Kidney (tissue), 13 donors: ENCODE measurements at regions not wholly inside any gene's neighbourhood (a gene's known extent, or its start where the extent isn't known, plus 50 kb on each side); places are given as distances from the start of the nearest gene placed in this dataset.

Experiments used
- DNase-seq, 5 donors: peaks; one replicate each; pipeline ENCODE4 v3.0.0-alpha.2; 2013 to 2020
- FAIRE-seq: peaks from 2 replicates; lab custom pipeline; 2012; peaks lifted over from hg19 to GRCh38; lab: Jason Lieb, UNC
- H3K27ac ChIP-seq, 2 donors: one replicate each; pipeline ENCODE4 v1.7.0; 2013; ENCODE audit warnings: low read depth in 2 of 2, low read length in 2 of 2, inconsistent platforms in 1 of 2
- H3K27me3 ChIP-seq: one replicate; pipeline ENCODE4 v1.7.1; 2013; ENCODE audit warnings: low read length, inconsistent platforms; ENCODE audit not compliant: control insufficient read depth, insufficient read depth
- H3K36me3 ChIP-seq, 3 donors: one replicate each; pipeline versions ENCODE4 v1.7.0 to v1.7.1; 2013; ENCODE audit warnings: low read length in 3 of 3, control low read depth in 1 of 3, inconsistent platforms in 1 of 3; ENCODE audit not compliant: insufficient read depth in 3 of 3, control insufficient read depth in 2 of 3
- H3K4me1 ChIP-seq, 3 donors: one replicate each; pipeline versions ENCODE4 v1.7.0 to v1.7.1; 2013; ENCODE audit warnings: low read length in 3 of 3, inconsistent platforms in 1 of 3, low read depth in 1 of 3; ENCODE audit not compliant: control insufficient read depth in 2 of 3, insufficient read depth in 2 of 3
- H3K4me3 ChIP-seq, 3 donors: one replicate each; pipeline versions ENCODE4 v1.7.0 to v1.8.1; 2013; ENCODE audit warnings: low read length in 3 of 3, control low read depth in 1 of 3, inconsistent platforms in 1 of 3
- H3K9ac ChIP-seq, 3 donors: one replicate each; pipeline versions ENCODE4 v1.7.0 to v1.7.1; 2013; ENCODE audit warnings: low read length in 3 of 3, control low read depth in 1 of 3, inconsistent platforms in 1 of 3
- H3K9me3 ChIP-seq, 3 donors: one replicate each; pipeline versions ENCODE4 v1.7.0 to v1.7.1; 2013; ENCODE audit warnings: low read length in 3 of 3, control low read depth in 1 of 3, inconsistent platforms in 1 of 3; ENCODE audit not compliant: control insufficient read depth in 2 of 3, insufficient read depth in 1 of 3
- intact Hi-C: fragments of 100-400 bp; cut with DNase I; formaldehyde crosslinking; loops from one replicate; pipeline ENCODE4 v1.11.1; 2022
- TF ChIP-seq, protein P1 (sequence below): IDR thresholded peaks from 3 replicates; pipeline ENCODE4 v1.5.1; 2012; ENCODE audit warnings: mild to moderate bottlenecking, moderate library complexity, borderline replicate concordance; ENCODE audit not compliant: insufficient read depth; ENCODE audit errors: extremely low read depth
- donor health status: control.
- donor health status: control.
- donor health status: control.
- donor health status: control.
- donor health status: control.
- donor health status: DM: yes; HTN: yes; CAD: no.
- donor health status: Normal renal cell carcinoma (clear cell type).

DNA sequence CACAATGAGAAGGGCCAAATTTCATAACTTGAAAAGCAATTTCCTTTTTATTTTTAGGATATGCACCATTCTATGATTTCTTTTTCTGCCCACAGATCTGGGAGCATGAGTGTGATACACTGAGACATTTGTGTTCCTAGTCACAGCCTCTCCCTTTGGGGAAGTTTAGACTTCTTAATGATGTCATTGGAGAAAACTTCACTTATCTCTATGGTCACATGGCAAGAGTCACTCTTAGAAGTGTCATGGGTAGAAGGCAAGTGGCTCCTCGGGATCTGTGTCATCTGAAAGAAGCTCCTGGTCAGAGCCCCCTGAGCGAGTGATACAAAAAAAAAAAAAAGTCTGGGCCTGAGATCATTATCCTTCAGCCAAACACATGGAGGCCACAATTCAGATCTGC is 62.5 kb upstream of the LGALSL start:
- FAIRE-seq (no peak), DNase-seq (no peak)
- no peak overlapping the region for H3K27ac ChIP-seq
- H3K9ac ChIP-seq = no peak overlapping the region
- H3K27me3 ChIP-seq = no peaks in the 10 kb centered on the region
- no peaks in the 10 kb centered on the region for H3K36me3 ChIP-seq
- TF ChIP-seq, protein P1, sequence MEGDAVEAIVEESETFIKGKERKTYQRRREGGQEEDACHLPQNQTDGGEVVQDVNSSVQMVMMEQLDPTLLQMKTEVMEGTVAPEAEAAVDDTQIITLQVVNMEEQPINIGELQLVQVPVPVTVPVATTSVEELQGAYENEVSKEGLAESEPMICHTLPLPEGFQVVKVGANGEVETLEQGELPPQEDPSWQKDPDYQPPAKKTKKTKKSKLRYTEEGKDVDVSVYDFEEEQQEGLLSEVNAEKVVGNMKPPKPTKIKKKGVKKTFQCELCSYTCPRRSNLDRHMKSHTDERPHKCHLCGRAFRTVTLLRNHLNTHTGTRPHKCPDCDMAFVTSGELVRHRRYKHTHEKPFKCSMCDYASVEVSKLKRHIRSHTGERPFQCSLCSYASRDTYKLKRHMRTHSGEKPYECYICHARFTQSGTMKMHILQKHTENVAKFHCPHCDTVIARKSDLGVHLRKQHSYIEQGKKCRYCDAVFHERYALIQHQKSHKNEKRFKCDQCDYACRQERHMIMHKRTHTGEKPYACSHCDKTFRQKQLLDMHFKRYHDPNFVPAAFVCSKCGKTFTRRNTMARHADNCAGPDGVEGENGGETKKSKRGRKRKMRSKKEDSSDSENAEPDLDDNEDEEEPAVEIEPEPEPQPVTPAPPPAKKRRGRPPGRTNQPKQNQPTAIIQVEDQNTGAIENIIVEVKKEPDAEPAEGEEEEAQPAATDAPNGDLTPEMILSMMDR = no peak
- H3K9me3 ChIP-seq = peaks cover 0 to 10% (median 0%) of the 10 kb centered on the region in 3 donors
- no peaks in the 10 kb centered on the region for H3K4me1 ChIP-seq
- no peak overlapping the region for H3K4me3 ChIP-seq
- intact Hi-C loops = no loop called here

DNA sequence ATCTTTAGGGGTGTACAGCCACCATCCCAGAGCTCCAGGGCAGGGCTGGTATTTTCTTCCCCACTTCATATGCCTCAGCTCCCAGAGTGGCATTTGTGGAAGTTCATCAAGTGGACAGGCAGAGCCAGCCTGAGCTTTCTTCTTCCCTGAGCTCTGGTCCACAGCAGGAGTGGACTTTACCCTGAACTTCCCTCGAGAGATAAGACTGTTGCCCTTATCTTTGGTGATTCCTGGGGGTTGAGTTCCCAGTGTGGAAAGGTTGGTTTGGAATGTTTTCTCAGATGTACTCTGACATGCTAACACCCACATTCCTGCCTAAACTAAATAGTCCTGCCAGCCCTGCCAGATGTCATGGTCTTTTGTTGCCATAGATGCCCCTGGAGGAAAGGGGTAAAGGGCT is 62.0 kb upstream of the LGALSL start:
- no peaks in the 10 kb centered on the region for H3K27me3 ChIP-seq
- no peak overlapping the region for H3K27ac ChIP-seq
- FAIRE-seq (no peak), DNase-seq (no peak)
- no peaks in the 10 kb centered on the region for H3K36me3 ChIP-seq
- no peaks in the 10 kb centered on the region for H3K4me1 ChIP-seq
- intact Hi-C loops = no loop called here
- no peak overlapping the region for H3K4me3 ChIP-seq
- H3K9me3 ChIP-seq = peaks cover 0 to 10% (median 0%) of the 10 kb centered on the region in 3 donors
- TF ChIP-seq, protein P1 = no peak
- H3K9ac ChIP-seq = no peak overlapping the region

DNA sequence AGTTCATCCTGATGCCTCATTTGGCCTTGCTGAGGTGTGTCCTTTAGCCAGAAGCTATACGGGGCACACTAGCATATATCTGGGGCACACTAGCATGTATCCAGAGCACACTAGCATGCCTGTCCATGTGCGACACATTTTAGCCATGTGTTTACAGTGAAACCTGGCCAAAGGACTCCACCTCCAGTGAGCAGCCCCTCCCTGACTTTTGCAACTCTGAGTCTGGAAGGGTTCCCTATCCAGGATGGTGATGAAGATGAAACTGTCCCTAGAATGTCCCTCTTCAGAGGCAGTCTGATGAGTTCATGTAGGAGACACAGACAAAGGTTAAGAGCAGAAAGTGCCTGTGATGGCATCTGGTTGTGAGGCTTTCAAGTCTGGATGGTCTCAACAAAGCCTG is 61.4 kb upstream of the LGALSL start:
- H3K9ac ChIP-seq = no peak overlapping the region
- intact Hi-C loops = no loop called here
- H3K27me3 ChIP-seq = no peaks in the 10 kb centered on the region
- TF ChIP-seq, protein P1 = no peak
- no peak overlapping the region for H3K4me3 ChIP-seq
- DNase-seq (no peak), FAIRE-seq (no peak)
- H3K9me3 ChIP-seq = peaks cover 0 to 10% (median 0%) of the 10 kb centered on the region in 3 donors
- H3K36me3 ChIP-seq = no peaks in the 10 kb centered on the region
- H3K27ac ChIP-seq = no peak overlapping the region
- H3K4me1 ChIP-seq = no peaks in the 10 kb centered on the region

DNA sequence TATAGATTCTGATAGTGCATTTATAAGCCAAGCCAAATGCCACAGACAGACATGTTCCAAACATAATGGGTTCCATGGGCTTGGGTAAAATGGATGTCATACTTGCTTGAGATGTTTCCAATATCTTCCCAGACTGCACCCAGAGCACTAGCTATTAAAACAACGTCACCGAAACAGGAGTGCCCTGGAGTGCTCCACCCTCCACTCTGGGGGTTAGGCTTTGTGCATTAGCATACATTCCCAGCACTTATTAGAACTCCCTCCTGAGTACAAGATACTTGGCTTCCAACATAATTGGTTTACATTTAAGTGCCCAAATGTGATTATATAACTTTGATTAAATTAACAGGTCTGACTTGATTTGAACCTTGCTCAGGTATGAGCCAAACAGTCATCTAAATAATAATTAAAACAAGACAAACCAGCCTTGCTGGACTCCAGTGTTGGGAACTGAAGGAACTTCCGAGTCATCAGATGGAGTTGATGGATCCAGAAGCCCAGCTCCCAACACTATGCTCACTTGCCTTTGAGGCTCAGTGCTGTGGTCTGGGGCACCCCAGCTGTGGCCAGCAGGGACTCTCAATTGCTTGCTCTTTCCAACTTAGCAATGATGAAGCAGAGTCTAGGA is 60.5 kb upstream of the LGALSL start:
- Histone ChIP-seq H3K36me3 (no peaks in the 10 kb centered on the region), H3K9me3 (peaks cover 0 to 10% (median 0%) of the 10 kb centered on the region in 3 donors), H3K27ac (no peak overlapping the region), H3K27me3 (no peaks in the 10 kb centered on the region), H3K4me3 (no peak overlapping the region), H3K4me1 (no peaks in the 10 kb centered on the region), H3K9ac (no peak overlapping the region)
- TF ChIP-seq, protein P1 = no peak
- DNase-seq (no peak), FAIRE-seq (no peak)
- intact Hi-C loops = no loop called here
